GM18951 (cell line): ENCODE measurements at regions not wholly inside any gene's neighbourhood (a gene's known extent, or its start where the extent isn't known, plus 50 kb on each side); places are given as distances from the start of the nearest gene placed in this dataset.
"Not testable (repeated sequence)": the region's sequence is repeated elsewhere in the genome, so short reads cannot be mapped to it uniquely, and the experiment has no call there.

Experiments
- POLR2A ChIP-seq: IDR thresholded peaks from 4 replicates; pipeline ENCODE4 v1.6.1; 2011; ENCODE audit warnings: mild to moderate bottlenecking; ENCODE audit not compliant: insufficient read length, insufficient read depth; ENCODE audit errors: extremely low read depth
- in situ Hi-C: fragments of 300-500 bp; cut with MboI; formaldehyde crosslinking; loops from one replicate; pipeline ENCODE4 v1.12.0; 2022; ENCODE audit warnings: low sequenced_read_pairs, mixed read lengths, inconsistent platforms; ENCODE audit not compliant: unreplicated experiment

- in situ Hi-C loops = loop anchor here (25.0 kb wide), 1 partner anchor 1389 kb away; no protein-coding TSS in a partner anchor
- no peak for TF ChIP-seq POLR2A
Observed at GRCh38 chr6:80623066-80623815, 516.8 kb downstream of the BCKDHB start.

DNA sequence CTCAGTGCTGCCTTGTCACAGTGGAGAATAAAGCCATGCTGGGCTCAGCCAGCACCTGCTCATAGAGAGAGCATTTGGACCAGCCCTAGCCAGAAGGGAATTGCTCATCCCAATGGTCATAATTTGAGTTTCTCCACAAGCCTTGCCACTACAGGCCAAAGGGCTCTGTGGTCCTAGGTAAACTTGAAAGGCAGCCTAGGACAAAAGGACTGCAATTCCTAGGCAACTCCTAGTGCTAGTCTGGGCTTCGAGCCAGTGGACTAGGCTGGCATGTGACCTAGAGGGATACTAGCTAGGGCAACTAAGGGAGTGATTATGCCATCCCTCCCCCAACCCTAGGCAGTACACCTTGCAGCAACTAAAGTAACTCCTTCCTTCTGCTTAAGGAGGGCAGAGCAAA is 516.2 kb downstream of the BCKDHB start:
- in situ Hi-C loops = loop anchor here (25.0 kb wide), 1 partner anchor 1390 kb away; no protein-coding TSS in a partner anchor
- no peak for TF ChIP-seq POLR2A

- in situ Hi-C loops = loop anchor here (25.0 kb wide), 1 partner anchor 1393 kb away; no protein-coding TSS in a partner anchor
- no peak for TF ChIP-seq POLR2A
Observed at GRCh38 chr6:80618953-80619352, 512.5 kb downstream of the BCKDHB start.

DNA sequence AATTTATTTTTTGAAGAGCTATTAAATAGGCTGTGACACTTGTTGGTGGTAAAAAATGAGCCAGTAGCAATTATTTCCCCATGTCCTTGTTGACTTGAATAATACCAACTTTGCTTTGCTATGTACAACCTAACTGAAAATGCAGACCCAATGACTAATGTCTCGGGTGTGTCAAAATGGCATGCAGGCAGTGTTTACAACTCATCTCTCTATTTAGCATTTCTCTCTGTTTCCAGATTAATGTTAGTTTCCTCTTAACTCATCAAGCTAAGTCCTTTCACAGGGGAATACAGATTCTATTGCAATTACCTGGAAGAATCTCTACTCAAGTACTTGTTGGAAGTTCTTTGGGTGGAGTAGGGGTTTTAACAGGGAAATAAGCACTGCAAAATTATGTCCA is 504.4 kb downstream of the BCKDHB start:
- in situ Hi-C loops = loop anchor here (25.0 kb wide), 1 partner anchor 1401 kb away; no protein-coding TSS in a partner anchor

GRCh38 chr6:80608881-80609280 is 502.4 kb downstream of the BCKDHB start:
- in situ Hi-C loops = loop anchor here (25.0 kb wide), 1 partner anchor 1403 kb away; no protein-coding TSS in a partner anchor
- no peak for TF ChIP-seq POLR2A

More for the DNA sequence above, 504.4 kb downstream of the BCKDHB start:
- TF ChIP-seq POLR2A = no peak

- TF ChIP-seq POLR2A = no peak
Observed at GRCh38 chr6:80607811-80608391, 501.4 kb downstream of the BCKDHB start.

DNA sequence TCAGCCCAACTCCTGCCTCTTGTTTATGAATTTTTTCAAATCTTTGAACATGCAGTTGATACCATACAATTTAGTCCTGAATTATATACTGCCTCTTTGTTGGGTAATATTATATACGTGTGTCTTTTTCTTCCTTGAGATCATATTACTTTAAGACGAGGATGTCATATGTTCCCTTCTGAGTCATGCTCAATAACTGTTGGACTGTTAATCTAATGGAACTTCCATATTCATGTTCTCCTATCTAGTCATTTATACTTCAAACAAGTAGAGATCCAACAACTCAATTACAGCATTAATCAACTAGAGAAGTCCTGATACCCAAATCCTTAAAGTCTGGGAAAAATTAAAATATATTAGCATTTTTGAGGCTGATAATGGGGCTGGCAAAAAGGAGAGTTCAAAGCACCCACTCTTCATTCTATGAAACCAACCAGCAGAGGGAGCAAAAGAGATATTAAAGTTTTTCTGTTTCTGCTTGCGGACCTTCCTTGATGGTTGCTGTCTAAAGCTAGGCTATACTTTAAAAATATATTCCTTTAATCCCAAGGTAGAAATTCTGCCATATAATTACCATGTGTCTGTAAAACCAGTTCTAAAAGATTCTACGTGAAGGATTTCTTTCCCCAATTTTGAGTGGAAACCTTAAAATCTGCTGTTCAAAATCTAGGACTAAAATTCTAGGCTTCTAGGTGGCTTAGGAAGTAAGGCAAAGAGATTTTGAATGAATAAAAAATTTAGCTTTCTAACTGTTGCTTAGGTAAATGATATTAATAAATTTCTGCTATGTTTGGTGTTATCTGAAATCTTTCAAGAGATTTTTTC is 498.9 kb downstream of the BCKDHB start:
- in situ Hi-C loops = loop anchor here (25.0 kb wide), 1 partner anchor 1407 kb away; no protein-coding TSS in a partner anchor
- no peak for TF ChIP-seq POLR2A

More at GRCh38 chr6:80607811-80608391, 501.4 kb downstream of the BCKDHB start:
- in situ Hi-C loops = loop anchor here (25.0 kb wide), 1 partner anchor 1404 kb away; no protein-coding TSS in a partner anchor

- in situ Hi-C loops = loop anchor here (25.0 kb wide), 1 partner anchor 1409 kb away; no protein-coding TSS in a partner anchor
- no peak for TF ChIP-seq POLR2A
Observed at GRCh38 chr6:80603679-80604078, 497.2 kb downstream of the BCKDHB start.

DNA sequence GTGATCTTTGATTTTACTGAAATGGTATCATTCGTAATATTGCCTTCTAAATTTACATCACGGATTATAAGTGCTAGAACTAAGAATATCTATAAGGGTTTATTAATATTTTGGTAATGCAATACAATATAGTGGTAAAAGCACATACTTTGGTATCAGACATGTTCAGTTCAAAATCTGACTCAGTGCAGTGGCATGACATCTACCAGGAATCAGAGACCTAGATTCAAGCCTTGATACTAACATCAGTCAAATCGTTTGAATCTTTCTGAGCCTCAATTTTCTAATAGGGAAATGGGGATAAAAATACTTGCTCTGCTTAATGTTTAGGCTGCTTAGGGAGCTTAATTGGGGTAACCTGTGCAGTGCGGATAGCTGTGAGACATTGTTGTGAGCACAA is 488.0 kb downstream of the BCKDHB start:
- TF ChIP-seq POLR2A = no peak
- in situ Hi-C loops = no loop called here

DNA sequence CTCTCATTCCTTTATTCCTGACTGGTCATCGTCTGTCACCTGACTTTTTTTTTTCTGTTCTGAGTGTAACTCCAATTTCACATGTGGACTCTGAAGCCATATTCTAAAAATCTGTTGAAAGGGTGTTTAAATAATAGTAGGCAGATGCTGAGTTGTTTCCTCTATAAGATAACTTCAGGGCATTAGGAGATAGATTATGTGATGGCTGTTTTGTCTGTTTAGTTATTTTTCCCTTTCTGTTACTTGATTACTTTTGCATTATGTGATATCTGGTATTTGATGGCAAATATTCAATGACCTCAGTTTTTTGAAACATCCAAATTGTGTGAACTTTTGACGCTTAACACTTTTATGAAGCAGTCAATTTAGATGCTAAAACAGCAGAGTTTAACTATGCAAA is 486.0 kb downstream of the BCKDHB start:
- in situ Hi-C loops = no loop called here
- no peak for TF ChIP-seq POLR2A

GRCh38 chr6:80586242-80586641 is 479.8 kb downstream of the BCKDHB start:
- no peak for TF ChIP-seq POLR2A
- in situ Hi-C loops = no loop called here

DNA sequence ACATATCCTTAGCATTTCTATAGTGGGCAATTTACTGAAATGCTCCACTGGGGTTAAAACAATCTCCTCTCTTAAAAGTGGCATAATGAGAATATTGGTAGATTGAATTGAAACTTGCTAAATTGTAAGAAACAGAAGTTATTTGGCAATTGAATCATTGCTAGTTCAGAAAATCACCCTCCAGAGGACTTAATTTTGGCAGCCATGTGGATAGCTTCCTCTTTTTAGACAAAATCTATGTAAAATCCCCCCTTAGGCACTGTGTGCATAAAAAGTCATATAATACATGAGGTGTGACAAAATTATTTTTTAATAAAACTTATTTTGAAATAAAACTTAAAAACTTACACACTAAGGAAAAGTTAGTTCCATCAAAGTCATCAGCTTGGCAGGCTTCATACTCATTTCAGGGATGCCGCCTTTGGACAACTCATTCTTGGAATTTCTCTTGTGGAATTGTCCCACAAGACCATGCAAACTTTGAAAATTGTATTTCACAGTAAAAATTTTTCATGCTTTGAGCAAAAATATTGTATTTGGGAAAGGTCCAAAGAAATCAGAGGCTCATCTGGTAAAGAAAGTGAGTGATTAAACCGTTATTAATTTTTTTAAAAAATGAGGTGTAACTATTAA is 473.0 kb downstream of the BCKDHB start:
- in situ Hi-C loops = no loop called here
- TF ChIP-seq POLR2A = no peak

DNA sequence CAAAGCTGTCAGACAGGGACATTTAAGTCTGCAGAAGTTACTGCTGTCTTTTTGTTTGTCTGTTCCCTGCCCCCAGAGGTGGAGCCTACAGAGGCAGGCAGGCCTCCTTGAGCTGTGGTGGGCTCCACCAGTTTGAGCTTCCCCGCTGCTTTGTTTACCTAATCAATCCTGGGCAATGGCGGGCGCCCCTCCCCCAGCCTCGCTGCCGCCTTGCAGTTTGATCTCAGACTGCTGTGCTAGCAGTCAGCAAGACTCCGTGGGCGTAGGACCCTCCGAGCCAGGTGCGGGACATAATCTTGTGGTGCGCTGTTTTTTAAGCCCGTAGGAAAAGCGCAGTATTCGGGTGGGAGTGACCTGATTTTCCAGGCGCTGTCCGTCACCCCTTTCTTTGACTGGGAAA is 466.8 kb downstream of the BCKDHB start:
- in situ Hi-C loops = not testable (repeated sequence)
